H9 (cell line): ENCODE measurements at regions not wholly inside any gene's neighbourhood (a gene's known extent, or its start where the extent isn't known, plus 50 kb on each side); places are given as distances from the start of the nearest gene placed in this dataset.

Source experiments
- DNase-seq: peaks from one replicate; pipeline ENCODE4 v3.0.0-alpha.2; 2017
- H2AFZ ChIP-seq: one replicate; pipeline ENCODE4 v1.6.1; 2013; ENCODE audit warnings: mild to moderate bottlenecking, low read length, control low read depth, moderate library complexity
- H2AK5ac ChIP-seq: 2 replicates; pipeline ENCODE4 v1.6.1; 2013; ENCODE audit warnings: low read length, control low read depth, mixed read lengths; ENCODE audit not compliant: insufficient read length
- H2BK120ac ChIP-seq: one replicate; pipeline ENCODE4 v1.6.1; 2013; ENCODE audit warnings: low read depth, mild to moderate bottlenecking, low read length, control low read depth, inconsistent platforms; ENCODE audit not compliant: poor library complexity, severe bottlenecking
- H2BK12ac ChIP-seq: 2 replicates; pipeline ENCODE4 v1.6.1; 2013; ENCODE audit warnings: low read length, control low read depth, mixed read lengths, low read depth; ENCODE audit not compliant: insufficient read length
- H2BK15ac ChIP-seq: 2 replicates; pipeline ENCODE4 v1.6.1; 2013; ENCODE audit warnings: low read depth, low read length, control low read depth
- H2BK20ac ChIP-seq: one replicate; pipeline ENCODE4 v1.6.1; 2013; ENCODE audit warnings: low read depth, mild to moderate bottlenecking, low read length, control low read depth, inconsistent platforms; ENCODE audit not compliant: poor library complexity, severe bottlenecking
- H2BK5ac ChIP-seq: 2 replicates; pipeline ENCODE4 v1.6.1; 2013; ENCODE audit warnings: low read length, control low read depth, mixed read lengths; ENCODE audit not compliant: insufficient read length
- H3K14ac ChIP-seq: 2 replicates; pipeline ENCODE4 v1.6.1; 2013; ENCODE audit warnings: low read length, control low read depth; ENCODE audit not compliant: insufficient read depth
- H3K18ac ChIP-seq: 2 replicates; pipeline ENCODE4 v1.6.1; 2013; ENCODE audit warnings: low read depth, mild to moderate bottlenecking, mixed read lengths, low read length, control low read depth; ENCODE audit not compliant: insufficient read length
- H3K23ac ChIP-seq: 2 replicates; pipeline ENCODE4 v1.6.1; 2013; ENCODE audit warnings: low read length, control low read depth, mixed read lengths, low read depth; ENCODE audit not compliant: insufficient read length
- H3K23me2 ChIP-seq: 2 replicates; pipeline ENCODE4 v1.6.1; 2013; ENCODE audit warnings: low read depth, mild to moderate bottlenecking, mixed read lengths, low read length, control low read depth; ENCODE audit not compliant: insufficient read length, poor library complexity, severe bottlenecking
- H3K27ac ChIP-seq: 2 replicates; pipeline ENCODE4 v1.5.1; 2013; ENCODE audit warnings: low read length, control low read depth, mixed read lengths, low read depth; ENCODE audit not compliant: insufficient read length
- H3K27me3 ChIP-seq: 2 replicates; pipeline ENCODE4 v1.6.1; 2013; ENCODE audit warnings: low read length, control low read depth, inconsistent platforms; ENCODE audit not compliant: insufficient read depth
- H3K4ac ChIP-seq: 2 replicates; pipeline ENCODE4 v1.6.1; 2013; ENCODE audit warnings: low read depth, mild to moderate bottlenecking, control low read depth, inconsistent platforms, low read length, moderate library complexity
- H3K4me1 ChIP-seq: 2 replicates; pipeline ENCODE4 v1.6.1; 2013; ENCODE audit warnings: low read length, control low read depth, inconsistent platforms; ENCODE audit not compliant: insufficient read depth
- H3K4me2 ChIP-seq: 2 replicates; pipeline ENCODE4 v1.6.1; 2013; ENCODE audit warnings: low read length, control low read depth, mixed read lengths; ENCODE audit not compliant: insufficient read length, insufficient read depth
- H3K56ac ChIP-seq: 2 replicates; pipeline ENCODE4 v1.6.1; 2013; ENCODE audit warnings: low read depth, mild to moderate bottlenecking, mixed read lengths, low read length, control low read depth; ENCODE audit not compliant: insufficient read length
- H3K79me1 ChIP-seq: 2 replicates; pipeline ENCODE4 v1.6.1; 2013; ENCODE audit warnings: low read depth, mild to moderate bottlenecking, moderate library complexity, low read length, control low read depth, inconsistent platforms; ENCODE audit not compliant: insufficient read depth, poor library complexity, severe bottlenecking
- H3K79me2 ChIP-seq: 2 replicates; pipeline ENCODE4 v1.6.1; 2013; ENCODE audit warnings: low read length, control low read depth, inconsistent platforms; ENCODE audit not compliant: insufficient read depth
- H3K9ac ChIP-seq: 2 replicates; pipeline ENCODE4 v1.6.1; 2013; ENCODE audit warnings: low read length, control low read depth, mixed read lengths; ENCODE audit not compliant: insufficient read length; ENCODE audit errors: extremely low read depth
- H3K9me3 ChIP-seq: one replicate; pipeline ENCODE4 v1.6.1; 2013; ENCODE audit warnings: low read depth, low read length, inconsistent platforms; ENCODE audit not compliant: control insufficient read depth
- H3T11ph ChIP-seq: one replicate; pipeline ENCODE4 v1.6.1; 2013; ENCODE audit warnings: mild to moderate bottlenecking, low read length, control low read depth, inconsistent platforms
- H4K20me1 ChIP-seq: one replicate; pipeline ENCODE4 v1.6.1; 2013; ENCODE audit not compliant: control insufficient read depth, insufficient read length, insufficient read depth
- H4K5ac ChIP-seq: 2 replicates; pipeline ENCODE4 v1.6.1; 2013; ENCODE audit warnings: low read depth, mild to moderate bottlenecking, mixed read lengths, low read length, control low read depth; ENCODE audit not compliant: insufficient read length
- H4K8ac ChIP-seq: replicated peaks from 2 replicates; pipeline ENCODE4 v1.6.1; 2013; ENCODE audit warnings: low read length, control low read depth, mixed read lengths, low read depth; ENCODE audit not compliant: insufficient read length
- H4K91ac ChIP-seq: 2 replicates; pipeline ENCODE4 v1.6.1; 2013; ENCODE audit warnings: low read depth, mild to moderate bottlenecking, moderate library complexity, mixed read lengths, low read length, control low read depth; ENCODE audit not compliant: insufficient read length
- H3K27ac Mint-ChIP-seq, 3 experiments: 2 replicates in 2 of 3; 3 replicates in 1 of 3; pipeline ENCODE4 v1.8.0; 2020 to 2021; ENCODE audit warnings: mixed read lengths in 3 of 3, mild to moderate bottlenecking in 1 of 3, moderate library complexity in 1 of 3
- H3K27me3 Mint-ChIP-seq: 2 replicates; pipeline ENCODE4 v1.8.0; 2021; ENCODE audit warnings: low read depth, mild to moderate bottlenecking, moderate library complexity, mixed read lengths
- H3K36me3 Mint-ChIP-seq, 3 experiments: 2 replicates in 2 of 3; 3 replicates in 1 of 3; pipeline ENCODE4 v1.8.0; 2020 to 2021; ENCODE audit warnings: low read depth in 3 of 3, mixed read lengths in 3 of 3; ENCODE audit not compliant: insufficient read depth in 1 of 3
- H3K4me1 Mint-ChIP-seq, 2 experiments: 2 replicates each; pipeline ENCODE4 v1.8.0; 2020; ENCODE audit warnings: mixed read lengths in 2 of 2
- H3K4me3 Mint-ChIP-seq, 2 experiments: 2 replicates in 1 of 2; 3 replicates in 1 of 2; pipeline ENCODE4 v1.8.0; 2020 to 2021; ENCODE audit warnings: mild to moderate bottlenecking in 2 of 2, mixed read lengths in 2 of 2, moderate library complexity in 1 of 2
- H3K9me3 Mint-ChIP-seq, 2 experiments: 2 replicates in 1 of 2; 3 replicates in 1 of 2; pipeline ENCODE4 v1.8.0; 2020; ENCODE audit warnings: mild to moderate bottlenecking in 2 of 2, mixed read lengths in 2 of 2, moderate library complexity in 1 of 2
- WGBS: extraction: QIAGEN DNeasy Blood & Tissue Kit; methylation state at CpG from one replicate; pipeline ENCODE4 v1.1.7; 2013; ENCODE audit warnings: missing lambda C conversion rate, low lambda C conversion rate, mixed read lengths; ENCODE audit not compliant: insufficient read length; ENCODE audit errors: extremely low coverage; 5-methylcytosine and 5-hydroxymethylcytosine counted together
- TF ChIP-seq, protein P1 (sequence below): fragments of 200-600 bp; sonication (generic); conservative IDR thresholded peaks from 3 replicates; pipeline ENCODE4 v1.8.0; 2021; ENCODE audit warnings: antibody characterized with exemption, mild to moderate bottlenecking

DNA sequence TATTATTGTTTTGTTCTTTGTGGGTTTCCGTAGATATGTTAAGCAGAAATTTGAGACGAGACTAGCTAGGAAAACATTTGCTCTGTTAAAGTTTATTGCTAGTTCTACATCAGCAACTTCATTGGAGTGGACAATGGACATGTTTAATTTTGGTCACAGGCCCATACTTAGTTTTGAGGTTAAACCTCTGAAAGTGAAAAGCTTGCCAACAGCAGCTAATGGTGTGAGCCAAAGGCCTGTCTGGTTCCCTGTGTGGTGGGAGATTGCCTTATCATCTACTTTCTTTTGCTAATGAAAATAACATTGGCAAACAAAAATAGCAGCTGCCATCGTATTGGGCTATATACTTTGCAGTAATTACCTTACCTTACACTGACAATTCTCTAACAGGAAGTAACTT, 388.4 kb upstream of the FZD8 start:
- H3K23ac ChIP-seq: no peak overlapping the region

More for the DNA sequence above, 388.4 kb upstream of the FZD8 start:
- no peaks in the 10 kb centered on the region for H3K4me1 ChIP-seq
- H3K79me1 ChIP-seq: no peaks in the 10 kb centered on the region
- TF ChIP-seq, protein P1, sequence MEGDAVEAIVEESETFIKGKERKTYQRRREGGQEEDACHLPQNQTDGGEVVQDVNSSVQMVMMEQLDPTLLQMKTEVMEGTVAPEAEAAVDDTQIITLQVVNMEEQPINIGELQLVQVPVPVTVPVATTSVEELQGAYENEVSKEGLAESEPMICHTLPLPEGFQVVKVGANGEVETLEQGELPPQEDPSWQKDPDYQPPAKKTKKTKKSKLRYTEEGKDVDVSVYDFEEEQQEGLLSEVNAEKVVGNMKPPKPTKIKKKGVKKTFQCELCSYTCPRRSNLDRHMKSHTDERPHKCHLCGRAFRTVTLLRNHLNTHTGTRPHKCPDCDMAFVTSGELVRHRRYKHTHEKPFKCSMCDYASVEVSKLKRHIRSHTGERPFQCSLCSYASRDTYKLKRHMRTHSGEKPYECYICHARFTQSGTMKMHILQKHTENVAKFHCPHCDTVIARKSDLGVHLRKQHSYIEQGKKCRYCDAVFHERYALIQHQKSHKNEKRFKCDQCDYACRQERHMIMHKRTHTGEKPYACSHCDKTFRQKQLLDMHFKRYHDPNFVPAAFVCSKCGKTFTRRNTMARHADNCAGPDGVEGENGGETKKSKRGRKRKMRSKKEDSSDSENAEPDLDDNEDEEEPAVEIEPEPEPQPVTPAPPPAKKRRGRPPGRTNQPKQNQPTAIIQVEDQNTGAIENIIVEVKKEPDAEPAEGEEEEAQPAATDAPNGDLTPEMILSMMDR: no peak
- no peak overlapping the region for H3K27ac Mint-ChIP-seq
- H3K9me3 ChIP-seq: no peaks in the 10 kb centered on the region
- H3T11ph ChIP-seq: no peak overlapping the region
- H3K18ac ChIP-seq: no peak overlapping the region
- no peak overlapping the region for H2BK12ac ChIP-seq
- H4K8ac ChIP-seq: no peak overlapping the region
- no peaks in the 10 kb centered on the region; a peak in 1 of 5 replicates for H3K9me3 Mint-ChIP-seq
- H3K4me2 ChIP-seq: no peak overlapping the region
- H2BK20ac ChIP-seq: no peak overlapping the region
- H3K56ac ChIP-seq: no peak overlapping the region
- H3K9ac ChIP-seq: no peak overlapping the region
- peaks cover 12 to 15% of the 10 kb centered on the region in 2 experiments for H3K4me1 Mint-ChIP-seq
- H3K27me3 Mint-ChIP-seq: peaks cover 2% of the 10 kb centered on the region; the same call in 1 of the 2 replicates
- H3K27me3 ChIP-seq: no peaks in the 10 kb centered on the region
- H4K91ac ChIP-seq: no peak overlapping the region
- no peak overlapping the region for H2BK5ac ChIP-seq
- no peak overlapping the region for H2BK15ac ChIP-seq
- H3K4me3 Mint-ChIP-seq: no peak overlapping the region
- H3K36me3 Mint-ChIP-seq: no peaks in the 10 kb centered on the region; a peak in 1 of 7 replicates
- H3K23me2 ChIP-seq: no peaks in the 10 kb centered on the region
- H4K20me1 ChIP-seq: no peaks in the 10 kb centered on the region
- no peak overlapping the region for H3K27ac ChIP-seq
- WGBS: no CpG with 5 or more reads among the region's 3 CpGs
- no peak overlapping the region for H2AFZ ChIP-seq
- no peak overlapping the region for H2AK5ac ChIP-seq
- H3K79me2 ChIP-seq: no peaks in the 10 kb centered on the region
- DNase-seq: no peak
- H4K5ac ChIP-seq: no peak overlapping the region
- no peak overlapping the region for H3K4ac ChIP-seq
- H2BK120ac ChIP-seq: no peak overlapping the region
- H3K14ac ChIP-seq: no peak overlapping the region
